Gastroesophageal sphincter (tissue), 4 donors: ENCODE measurements at regions not wholly inside any gene's neighbourhood (a gene's known extent, or its start where the extent isn't known, plus 50 kb on each side); places are given as distances from the start of the nearest gene placed in this dataset.

ENCODE experiments used
- ATAC-seq: fragments of 150-250 bp; one replicate; pipeline ENCODE4 v1.9.1; 2016; ENCODE audit warnings: mild to moderate bottlenecking, moderate library complexity
- H3K27ac ChIP-seq, 4 donors: fragments of 200-600 bp; sonication (generic) in 3 of 4; 1 replicate in 3 of 4; 2 replicates in 1 of 4; pipeline ENCODE4 v1.5.1; 2016 to 2019
- H3K27me3 ChIP-seq: fragments of 200-600 bp; sonication (generic); one replicate; pipeline ENCODE4 v1.5.1; 2019
- H3K36me3 ChIP-seq, 2 donors: fragments of 200-600 bp; sonication (generic); one replicate each; pipeline ENCODE4 v1.5.1; 2019; ENCODE audit warnings: control low read depth in 1 of 2
- H3K4me1 ChIP-seq, 3 donors: fragments of 200-600 bp; sonication (generic); 1 replicate in 2 of 3; 2 replicates in 1 of 3; pipeline ENCODE4 v1.5.1; 2016 to 2019; ENCODE audit warnings: control low read depth in 2 of 3
- H3K4me3 ChIP-seq, 2 donors: fragments of 200-600 bp; sonication (generic); one replicate each; pipeline ENCODE4 v1.5.1; 2019; ENCODE audit warnings: mild to moderate bottlenecking in 1 of 2, moderate library complexity in 1 of 2
- H3K9me3 ChIP-seq, 3 donors: fragments of 200-600 bp; sonication (generic); one replicate each; pipeline ENCODE4 v1.5.1; 2017 to 2019; ENCODE audit warnings: control low read depth in 2 of 3
- EP300 ChIP-seq: sonication (generic); formaldehyde crosslinking; IDR thresholded peaks from one replicate; pipeline ENCODE4 v1.6.1; 2017; ENCODE audit warnings: antibody characterized with exemption, mild to moderate bottlenecking
- POLR2A ChIP-seq, 2 donors: fragments of 450-650 bp; IDR thresholded peaks; one replicate each; pipeline ENCODE4 v1.6.1; 2017; ENCODE audit warnings: antibody characterized with exemption in 2 of 2, mild to moderate bottlenecking in 2 of 2, moderate library complexity in 1 of 2
- POLR2AphosphoS5 ChIP-seq: sonication (generic); formaldehyde crosslinking; IDR thresholded peaks from one replicate; pipeline ENCODE4 v1.6.1; 2017; ENCODE audit warnings: antibody characterized with exemption
- WGBS, 2 donors: methylation state at CpG; one replicate each; pipeline ENCODE4 v1.1.5; 2018; ENCODE audit warnings: low coverage in 1 of 2; 5-methylcytosine and 5-hydroxymethylcytosine counted together
- TF ChIP-seq, protein P1 (sequence below), 4 experiments: fragments of 200-600 bp in 2 of 4; fragments of 450-650 bp in 2 of 4; sonication (generic) in 1 of 4; IDR thresholded peaks; one replicate each; pipeline ENCODE4 v1.5.1; 2017 to 2019; ENCODE audit warnings: antibody characterized with exemption in 4 of 4, mild to moderate bottlenecking in 2 of 4, moderate library complexity in 2 of 4

- H3K27ac ChIP-seq: no peak overlapping the region
- no peaks in the 10 kb centered on the region for H3K9me3 ChIP-seq
- H3K4me1 ChIP-seq: no peaks in the 10 kb centered on the region
- no peaks in the 10 kb centered on the region for H3K36me3 ChIP-seq
- H3K27me3 ChIP-seq: no peaks in the 10 kb centered on the region
- no peak for TF ChIP-seq POLR2A (IDR thresholded peaks at IDR 0.05)
- no peak for TF ChIP-seq EP300
- no peak for TF ChIP-seq POLR2AphosphoS5
- TF ChIP-seq, protein P1, sequence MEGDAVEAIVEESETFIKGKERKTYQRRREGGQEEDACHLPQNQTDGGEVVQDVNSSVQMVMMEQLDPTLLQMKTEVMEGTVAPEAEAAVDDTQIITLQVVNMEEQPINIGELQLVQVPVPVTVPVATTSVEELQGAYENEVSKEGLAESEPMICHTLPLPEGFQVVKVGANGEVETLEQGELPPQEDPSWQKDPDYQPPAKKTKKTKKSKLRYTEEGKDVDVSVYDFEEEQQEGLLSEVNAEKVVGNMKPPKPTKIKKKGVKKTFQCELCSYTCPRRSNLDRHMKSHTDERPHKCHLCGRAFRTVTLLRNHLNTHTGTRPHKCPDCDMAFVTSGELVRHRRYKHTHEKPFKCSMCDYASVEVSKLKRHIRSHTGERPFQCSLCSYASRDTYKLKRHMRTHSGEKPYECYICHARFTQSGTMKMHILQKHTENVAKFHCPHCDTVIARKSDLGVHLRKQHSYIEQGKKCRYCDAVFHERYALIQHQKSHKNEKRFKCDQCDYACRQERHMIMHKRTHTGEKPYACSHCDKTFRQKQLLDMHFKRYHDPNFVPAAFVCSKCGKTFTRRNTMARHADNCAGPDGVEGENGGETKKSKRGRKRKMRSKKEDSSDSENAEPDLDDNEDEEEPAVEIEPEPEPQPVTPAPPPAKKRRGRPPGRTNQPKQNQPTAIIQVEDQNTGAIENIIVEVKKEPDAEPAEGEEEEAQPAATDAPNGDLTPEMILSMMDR (IDR thresholded peaks at IDR 0.05): no peak
- no peak overlapping the region for H3K4me3 ChIP-seq
- no peak for ATAC-seq
These were observed 122.5 kb upstream of the VCX start for GRCh38 chrX:7720519-7720918.

DNA sequence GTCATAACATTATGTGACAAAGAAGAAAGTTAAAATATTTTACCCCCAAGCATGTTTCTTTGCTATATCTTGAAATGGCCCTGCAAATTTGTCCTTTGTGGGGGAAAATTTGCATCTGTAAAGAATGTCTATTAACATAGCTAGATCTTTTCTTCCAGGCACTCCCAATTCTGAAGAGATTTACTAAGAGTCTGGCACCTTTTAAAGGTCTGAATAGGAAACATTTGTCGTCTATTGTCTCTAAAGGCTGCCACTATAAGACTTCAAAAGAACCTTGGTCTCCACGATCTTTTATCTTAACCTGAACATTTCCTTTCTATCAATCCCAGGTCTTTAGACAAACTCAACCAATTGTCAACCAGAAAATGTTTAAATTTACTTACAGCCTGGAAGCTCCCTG is 128.6 kb upstream of the VCX start:
- H3K4me3 ChIP-seq: no peak overlapping the region
- no peaks in the 10 kb centered on the region for H3K36me3 ChIP-seq
- WGBS, 2 donors: 6 to 60% methylated on average over 1 to 2 of the region's 2 CpGs
- no peak overlapping the region for H3K27ac ChIP-seq
- no peaks in the 10 kb centered on the region for H3K9me3 ChIP-seq
- ATAC-seq: no peak
- H3K27me3 ChIP-seq: no peaks in the 10 kb centered on the region
- H3K4me1 ChIP-seq: no peaks in the 10 kb centered on the region
- TF ChIP-seq POLR2AphosphoS5 (no peak), POLR2A (IDR thresholded peaks at IDR 0.05) (no peak), EP300 (no peak)
- TF ChIP-seq, protein P1 (IDR thresholded peaks at IDR 0.05): no peak

DNA sequence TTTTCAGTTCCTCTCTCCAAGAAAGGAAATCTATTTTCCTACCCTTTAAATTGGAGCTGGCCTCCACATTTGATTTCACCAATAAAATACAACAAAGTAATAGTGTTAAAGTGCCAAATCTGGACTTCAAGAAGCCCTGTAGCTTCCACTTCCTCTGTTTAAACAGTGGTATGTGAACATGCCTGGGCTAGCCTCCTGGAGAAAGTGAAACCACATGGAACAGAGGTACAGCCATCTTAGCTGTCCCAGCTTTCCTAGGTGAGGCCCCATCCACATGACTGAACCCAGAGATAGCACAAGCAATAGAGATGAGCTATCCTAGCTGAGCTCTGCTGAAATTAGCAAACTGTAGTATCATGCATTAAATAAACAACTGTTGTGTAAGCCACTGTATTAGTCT is 131.8 kb upstream of the VCX start:
- Histone ChIP-seq H3K9me3 (no peaks in the 10 kb centered on the region), H3K27ac (no peak overlapping the region), H3K27me3 (no peaks in the 10 kb centered on the region), H3K4me1 (no peaks in the 10 kb centered on the region), H3K36me3 (no peaks in the 10 kb centered on the region), H3K4me3 (no peak overlapping the region)
- TF ChIP-seq, protein P1 (IDR thresholded peaks at IDR 0.05): no peak
- TF ChIP-seq POLR2AphosphoS5: no peak
- no peak for TF ChIP-seq POLR2A (IDR thresholded peaks at IDR 0.05)
- no peak for TF ChIP-seq EP300
- ATAC-seq: no peak

- ATAC-seq: no peak
- H3K9me3 ChIP-seq: no peaks in the 10 kb centered on the region
- H3K4me3 ChIP-seq: no peak overlapping the region
- no peaks in the 10 kb centered on the region for H3K36me3 ChIP-seq
- no peak overlapping the region for H3K27ac ChIP-seq
- H3K27me3 ChIP-seq: no peaks in the 10 kb centered on the region
- WGBS, 2 donors: 32 to 47% methylated on average over 3 of the region's 4 CpGs
- no peaks in the 10 kb centered on the region for H3K4me1 ChIP-seq
- no peak for TF ChIP-seq EP300
- TF ChIP-seq POLR2A (IDR thresholded peaks at IDR 0.05): no peak
- TF ChIP-seq, protein P1 (IDR thresholded peaks at IDR 0.05): no peak
- TF ChIP-seq POLR2AphosphoS5: no peak
These were observed 133.1 kb upstream of the VCX start for GRCh38 chrX:7709845-7710244.

DNA sequence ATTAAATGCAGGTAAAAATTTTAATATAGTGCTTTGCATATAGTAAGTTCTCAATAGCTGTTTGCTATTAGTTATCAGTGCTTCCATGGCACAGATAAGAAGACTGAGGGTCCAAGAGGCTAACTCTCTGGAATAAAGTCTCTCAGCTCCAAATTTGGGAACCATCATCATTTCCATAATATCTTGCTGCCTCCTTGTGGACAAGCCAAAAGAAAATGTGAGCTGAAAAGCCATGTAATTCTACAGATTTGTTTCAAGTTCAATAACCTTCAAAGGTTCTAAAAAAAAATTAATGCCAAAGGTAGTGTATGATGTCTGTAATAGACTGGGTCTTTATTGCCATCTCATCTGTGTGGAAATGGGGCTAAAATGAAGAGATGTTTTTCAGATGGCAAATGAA is 136.9 kb upstream of the VCX start:
- Histone ChIP-seq H3K27ac (no peak overlapping the region), H3K4me3 (no peak overlapping the region), H3K36me3 (no peaks in the 10 kb centered on the region), H3K4me1 (no peaks in the 10 kb centered on the region), H3K27me3 (no peaks in the 10 kb centered on the region), H3K9me3 (no peaks in the 10 kb centered on the region)
- no peak for ATAC-seq
- TF ChIP-seq, protein P1 (IDR thresholded peaks at IDR 0.05): no peak
- TF ChIP-seq POLR2A (IDR thresholded peaks at IDR 0.05): no peak
